CD4-positive, CD25-positive, alpha-beta regulatory T cell (primary cell): ENCODE measurements at regions not wholly inside any gene's neighbourhood (a gene's known extent, or its start where the extent isn't known, plus 50 kb on each side); places are given as distances from the start of the nearest gene placed in this dataset.

Experiments used
- ATAC-seq, 2 donors: fragments of 150-1000 bp; cut with Tn5 transposase; one replicate each; pipeline ENCODE4 v1.10.0; 2021; ENCODE audit warnings: low read depth in 2 of 2, moderate number of reproducible peaks in 2 of 2, moderate library complexity in 1 of 2
- DNase-seq, 3 donors: peaks; one replicate each; pipeline versions ENCODE4 v3.0.0 to v3.0.0-alpha.2; 2012 to 2022; ENCODE audit warnings: mixed read lengths in 1 of 3
- H3K27ac ChIP-seq: one replicate; pipeline ENCODE4 v1.7.0; 2013; ENCODE audit warnings: mild to moderate bottlenecking, low read length; ENCODE audit not compliant: insufficient read depth, poor library complexity, severe bottlenecking
- H3K27me3 ChIP-seq: one replicate; pipeline ENCODE4 v1.7.0; 2013; ENCODE audit warnings: low read length; ENCODE audit not compliant: control insufficient read depth, insufficient read depth
- H3K36me3 ChIP-seq: one replicate; pipeline ENCODE4 v1.7.0; 2013; ENCODE audit warnings: mild to moderate bottlenecking, low read length, moderate library complexity; ENCODE audit not compliant: control insufficient read depth, insufficient read depth
- H3K4me1 ChIP-seq: 2 replicates; pipeline ENCODE4 v1.7.0; 2013; ENCODE audit warnings: mild to moderate bottlenecking, low read length; ENCODE audit not compliant: insufficient read depth, control insufficient read depth, poor library complexity, severe bottlenecking
- H3K4me3 ChIP-seq: one replicate; pipeline ENCODE4 v1.7.0; 2013; ENCODE audit warnings: low read depth, mild to moderate bottlenecking, low read length, moderate library complexity
- H3K9me3 ChIP-seq, 2 experiments: 1 replicate in 1 of 2; 2 replicates in 1 of 2; pipeline ENCODE4 v1.7.0; 2013; ENCODE audit warnings: low read length in 2 of 2, mild to moderate bottlenecking in 1 of 2, moderate library complexity in 1 of 2; ENCODE audit not compliant: control insufficient read depth in 2 of 2
- H3K27ac Mint-ChIP-seq, 3 donors: one replicate each; pipeline ENCODE4 v1.8.0; 2020 to 2022; ENCODE audit warnings: mild to moderate bottlenecking in 3 of 3, mixed read lengths in 3 of 3, moderate library complexity in 2 of 3
- H3K27me3 Mint-ChIP-seq: one replicate; pipeline ENCODE4 v1.8.0; 2022; ENCODE audit warnings: mild to moderate bottlenecking, mixed read lengths
- H3K36me3 Mint-ChIP-seq: one replicate; pipeline ENCODE4 v1.8.0; 2020; ENCODE audit warnings: mixed read lengths
- H3K4me1 Mint-ChIP-seq, 4 donors: one replicate each; pipeline ENCODE4 v1.8.0; 2020 to 2022; ENCODE audit warnings: mixed read lengths in 4 of 4, mild to moderate bottlenecking in 1 of 4
- H3K4me3 Mint-ChIP-seq, 4 donors: one replicate each; pipeline ENCODE4 v1.8.0; 2020 to 2022; ENCODE audit warnings: mild to moderate bottlenecking in 4 of 4, mixed read lengths in 4 of 4, moderate library complexity in 3 of 4
- H3K9me3 Mint-ChIP-seq, 7 donors: one replicate each; pipeline ENCODE4 v1.8.0; 2020 to 2022; ENCODE audit warnings: mixed read lengths in 7 of 7, mild to moderate bottlenecking in 3 of 7, moderate library complexity in 2 of 7

- Mint-ChIP-seq H3K27me3 (no peaks in the 10 kb centered on the region), H3K4me1 (no peaks in the 10 kb centered on the region), H3K36me3 (no peaks in the 10 kb centered on the region), H3K4me3 (no peak overlapping the region), H3K27ac (no peak overlapping the region), H3K9me3 (peaks cover 0 to 10% (median 4%) of the 10 kb centered on the region in 7 donors)
- Histone ChIP-seq H3K9me3 (no peaks in the 10 kb centered on the region), H3K27ac (no peak overlapping the region), H3K27me3 (no peaks in the 10 kb centered on the region), H3K4me1 (no peaks in the 10 kb centered on the region), H3K4me3 (no peak overlapping the region), H3K36me3 (no peaks in the 10 kb centered on the region)
- DNase-seq (no peak), ATAC-seq (no peak)
Observed at GRCh38 chr1:104989012-104989411, 1239.3 kb downstream of the AMY1C start.

DNA sequence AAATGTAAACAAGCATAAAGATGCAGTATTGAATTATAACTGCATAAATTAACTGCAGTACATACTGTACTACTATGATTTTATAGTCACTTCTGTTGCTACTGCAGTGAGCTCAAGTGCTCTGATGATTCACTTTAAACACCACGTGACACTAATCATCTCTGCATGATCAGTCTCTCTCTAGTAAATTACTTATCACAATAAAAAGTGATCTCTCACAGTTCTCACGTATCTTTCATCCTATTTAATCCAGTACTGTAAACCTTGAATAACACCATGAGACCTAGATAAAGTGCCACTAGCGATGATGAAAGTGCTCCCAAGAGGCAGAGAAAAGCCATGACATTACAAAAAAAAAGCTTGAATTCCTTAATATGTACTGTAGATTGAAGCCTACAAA lies 1242.0 kb downstream of the AMY1C start:
- H3K4me3 ChIP-seq, result no peak overlapping the region
- no peaks in the 10 kb centered on the region for H3K36me3 ChIP-seq
- ATAC-seq, result no peak
- H3K4me1 ChIP-seq, result no peaks in the 10 kb centered on the region
- no peaks in the 10 kb centered on the region for H3K27me3 ChIP-seq
- no peaks in the 10 kb centered on the region for H3K9me3 ChIP-seq
- H3K27ac Mint-ChIP-seq, result no peak overlapping the region
- H3K36me3 Mint-ChIP-seq, result no peaks in the 10 kb centered on the region
- no peak for DNase-seq
- no peak overlapping the region for H3K27ac ChIP-seq
- H3K9me3 Mint-ChIP-seq, result peaks cover 0 to 14% (median 5%) of the 10 kb centered on the region in 7 donors
- no peaks in the 10 kb centered on the region for H3K27me3 Mint-ChIP-seq
- H3K4me3 Mint-ChIP-seq, result no peak overlapping the region
- no peaks in the 10 kb centered on the region for H3K4me1 Mint-ChIP-seq

DNA sequence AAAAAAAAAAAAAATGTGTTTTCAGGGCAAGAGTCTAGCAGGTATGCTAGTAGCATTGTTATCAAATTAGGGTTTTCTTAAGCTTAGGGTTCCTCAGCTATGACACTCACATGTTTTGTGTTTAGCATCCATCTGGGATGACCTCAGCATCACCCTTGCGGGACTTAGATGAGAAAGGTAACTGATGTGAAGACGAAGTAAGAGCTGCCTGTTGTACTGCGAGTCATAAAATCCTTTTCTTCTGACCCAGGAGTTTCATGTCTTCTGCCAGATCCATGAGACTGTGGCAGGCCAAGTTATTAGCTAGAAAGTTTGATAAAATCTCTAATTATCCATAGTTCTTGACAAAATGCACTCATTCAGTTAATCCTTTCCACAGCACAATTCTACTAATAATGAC lies 1251.1 kb downstream of the AMY1C start:
- Mint-ChIP-seq H3K4me1 (no peaks in the 10 kb centered on the region), H3K36me3 (no peaks in the 10 kb centered on the region), H3K4me3 (no peak overlapping the region), H3K27me3 (no peaks in the 10 kb centered on the region), H3K9me3 (peaks cover 0 to 8% (median 0%) of the 10 kb centered on the region in 7 donors), H3K27ac (no peak overlapping the region)
- no peak for DNase-seq
- no peaks in the 10 kb centered on the region for H3K27me3 ChIP-seq
- no peak overlapping the region for H3K4me3 ChIP-seq
- peaks cover 2 to 7% of the 10 kb centered on the region in 2 experiments for H3K9me3 ChIP-seq
- no peak for ATAC-seq
- H3K36me3 ChIP-seq, result no peaks in the 10 kb centered on the region
- H3K27ac ChIP-seq, result no peak overlapping the region
- no peaks in the 10 kb centered on the region for H3K4me1 ChIP-seq

DNA sequence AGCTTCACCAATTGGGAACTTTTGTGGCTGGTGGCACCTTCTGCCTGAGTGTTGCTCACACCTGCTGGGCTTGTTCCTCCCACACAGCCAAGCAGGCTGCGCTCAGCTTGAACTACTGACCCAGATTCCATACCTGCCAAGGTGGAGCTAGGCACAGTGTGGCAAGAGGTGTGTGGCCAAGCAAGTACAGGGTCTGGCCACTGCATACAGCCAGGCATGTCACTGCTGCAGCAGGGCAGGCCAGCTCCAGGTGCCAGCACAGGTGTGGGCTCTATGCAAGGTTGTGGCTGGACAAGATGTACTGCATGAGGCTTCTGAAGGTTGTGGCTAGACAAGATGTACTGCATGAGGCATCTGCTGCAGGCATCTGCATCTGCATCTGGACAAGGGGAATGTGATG lies 1254.8 kb downstream of the AMY1C start:
- no peaks in the 10 kb centered on the region for H3K27me3 ChIP-seq
- Mint-ChIP-seq H3K4me1 (no peaks in the 10 kb centered on the region), H3K27ac (no peak overlapping the region), H3K36me3 (no peaks in the 10 kb centered on the region), H3K9me3 (peaks cover 0 to 8% (median 2%) of the 10 kb centered on the region in 7 donors), H3K27me3 (no peaks in the 10 kb centered on the region), H3K4me3 (no peak overlapping the region)
- H3K36me3 ChIP-seq, result no peaks in the 10 kb centered on the region
- no peak overlapping the region for H3K27ac ChIP-seq
- H3K9me3 ChIP-seq, result peaks cover 0 to 10% of the 10 kb centered on the region in 2 experiments
- no peak for DNase-seq
- no peak for ATAC-seq
- no peaks in the 10 kb centered on the region for H3K4me1 ChIP-seq
- H3K4me3 ChIP-seq, result no peak overlapping the region

GRCh38 chr1:105005594-105006195 lies 1256.0 kb downstream of the AMY1C start:
- H3K27me3 Mint-ChIP-seq, result no peaks in the 10 kb centered on the region
- H3K27me3 ChIP-seq, result no peaks in the 10 kb centered on the region
- no peak overlapping the region for H3K27ac ChIP-seq
- peaks cover 0 to 10% of the 10 kb centered on the region in 2 experiments for H3K9me3 ChIP-seq
- no peak overlapping the region for H3K4me3 ChIP-seq
- no peak overlapping the region for H3K4me3 Mint-ChIP-seq
- no peaks in the 10 kb centered on the region for H3K36me3 Mint-ChIP-seq
- no peak overlapping the region for H3K27ac Mint-ChIP-seq
- no peaks in the 10 kb centered on the region for H3K4me1 ChIP-seq
- peaks cover 0 to 5% (median 2%) of the 10 kb centered on the region in 7 donors for H3K9me3 Mint-ChIP-seq
- no peak for ATAC-seq
- H3K36me3 ChIP-seq, result no peaks in the 10 kb centered on the region
- no peaks in the 10 kb centered on the region for H3K4me1 Mint-ChIP-seq
- DNase-seq, result no peak

GRCh38 chr1:105017587-105017986 lies 1267.9 kb downstream of the AMY1C start:
- H3K27ac ChIP-seq, result no peak overlapping the region
- Mint-ChIP-seq H3K27me3 (no peaks in the 10 kb centered on the region), H3K9me3 (peaks cover 2 to 36% (median 10%) of the 10 kb centered on the region in 7 donors), H3K36me3 (no peaks in the 10 kb centered on the region), H3K4me3 (no peak overlapping the region), H3K4me1 (no peaks in the 10 kb centered on the region), H3K27ac (no peak overlapping the region)
- H3K27me3 ChIP-seq, result no peaks in the 10 kb centered on the region
- no peak for DNase-seq
- ATAC-seq, result no peak
- no peaks in the 10 kb centered on the region for H3K4me1 ChIP-seq
- H3K36me3 ChIP-seq, result no peaks in the 10 kb centered on the region
- no peak overlapping the region for H3K4me3 ChIP-seq
- peaks cover 4 to 10% of the 10 kb centered on the region in 2 experiments for H3K9me3 ChIP-seq

DNA sequence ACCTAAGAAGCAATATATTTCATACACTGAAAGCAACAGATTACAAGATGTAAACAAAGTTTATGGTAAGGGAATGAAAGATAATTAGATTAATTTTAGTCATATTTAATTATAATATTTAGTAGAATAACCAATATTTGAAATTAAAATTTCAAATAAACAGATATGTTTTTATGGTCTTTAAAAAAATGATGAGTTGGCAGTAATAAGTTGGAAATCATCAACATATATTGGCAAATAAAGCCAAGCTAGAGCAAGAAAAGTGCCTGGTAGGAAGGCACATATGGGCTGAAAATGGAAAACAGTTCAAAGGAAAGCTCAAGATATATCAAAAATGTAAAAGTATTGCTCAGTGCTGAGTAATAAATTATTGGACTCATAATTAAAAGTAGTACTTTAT lies 1274.0 kb downstream of the AMY1C start:
- Mint-ChIP-seq H3K27me3 (no peaks in the 10 kb centered on the region), H3K4me1 (no peaks in the 10 kb centered on the region), H3K4me3 (no peak overlapping the region), H3K36me3 (no peaks in the 10 kb centered on the region), H3K27ac (no peak overlapping the region), H3K9me3 (peaks cover 0 to 34% (median 11%) of the 10 kb centered on the region in 7 donors)
- no peak overlapping the region for H3K4me3 ChIP-seq
- H3K36me3 ChIP-seq, result no peaks in the 10 kb centered on the region
- no peaks in the 10 kb centered on the region for H3K4me1 ChIP-seq
- no peaks in the 10 kb centered on the region for H3K27me3 ChIP-seq
- no peak for DNase-seq
- ATAC-seq, result no peak
- no peak overlapping the region for H3K27ac ChIP-seq
- peaks cover 0 to 15% of the 10 kb centered on the region in 2 experiments for H3K9me3 ChIP-seq

DNA sequence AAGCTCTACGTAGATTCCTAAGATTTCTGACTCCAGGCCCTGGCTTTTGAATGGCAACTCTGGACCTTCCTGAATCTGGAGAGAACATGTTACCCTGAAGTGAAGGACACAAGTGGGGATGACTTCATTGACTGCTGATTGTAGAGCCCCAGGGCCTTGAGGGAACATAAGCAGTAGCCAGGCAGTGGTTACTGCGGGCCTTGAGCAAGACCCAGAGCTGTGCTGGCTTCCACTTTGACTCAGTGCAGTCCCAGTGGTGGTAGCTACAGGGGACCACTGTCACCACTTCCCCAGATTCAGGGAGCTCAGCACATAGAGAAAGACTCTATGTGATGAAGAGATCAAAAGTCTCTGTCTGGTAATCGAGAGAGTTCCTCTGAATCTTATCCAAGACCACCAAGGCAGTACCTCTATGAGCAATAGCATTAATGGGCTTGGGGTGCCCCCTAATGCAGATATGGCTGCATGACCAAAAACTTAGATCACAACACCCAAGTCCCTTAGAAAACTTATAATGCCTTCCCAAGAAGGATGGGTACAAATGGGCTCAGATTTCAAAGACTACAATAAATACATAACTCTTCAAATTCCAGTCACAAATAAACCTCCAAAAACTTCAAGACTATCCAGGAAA lies 1278.3 kb downstream of the AMY1C start:
- H3K9me3 Mint-ChIP-seq, result peaks cover 0 to 30% (median 10%) of the 10 kb centered on the region in 7 donors

More for the DNA sequence above, 1278.3 kb downstream of the AMY1C start:
- no peak for DNase-seq
- H3K9me3 ChIP-seq, result peaks cover 0 to 15% of the 10 kb centered on the region in 2 experiments
- Mint-ChIP-seq H3K4me3 (no peak overlapping the region), H3K27ac (no peak overlapping the region), H3K4me1 (no peaks in the 10 kb centered on the region), H3K36me3 (no peaks in the 10 kb centered on the region), H3K27me3 (no peaks in the 10 kb centered on the region)
- no peaks in the 10 kb centered on the region for H3K27me3 ChIP-seq
- no peak for ATAC-seq
- H3K27ac ChIP-seq, result no peak overlapping the region
- no peaks in the 10 kb centered on the region for H3K36me3 ChIP-seq
- H3K4me3 ChIP-seq, result no peak overlapping the region
- no peaks in the 10 kb centered on the region for H3K4me1 ChIP-seq
